HEK293 (cell line): ENCODE measurements at regions not wholly inside any gene's neighbourhood (a gene's known extent, or its start where the extent isn't known, plus 50 kb on each side); places are given as distances from the start of the nearest gene placed in this dataset.

Experiments
- TCF7L2 ChIP-seq: IDR thresholded peaks from 2 replicates; pipeline ENCODE4 v1.6.1; 2011; ENCODE audit warnings: low read depth, mild to moderate bottlenecking, inconsistent platforms, low read length, moderate library complexity, borderline replicate concordance
- ZNF530 ChIP-seq: fragments of 450-650 bp; formaldehyde crosslinking; IDR thresholded peaks from 2 replicates; pipeline ENCODE4 v1.5.1; 2016; ENCODE audit warnings: low read depth, missing biosample characterization, missing genetic modification characterization
- ZNF785 ChIP-seq: fragments of 450-650 bp; formaldehyde crosslinking; IDR thresholded peaks from 2 replicates; pipeline ENCODE4 v1.5.1; 2016; ENCODE audit warnings: missing biosample characterization, missing genetic modification characterization
- TF ChIP-seq, protein P1 (sequence below): fragments of 450-650 bp; formaldehyde crosslinking; IDR thresholded peaks from 2 replicates; pipeline ENCODE4 v1.5.1; 2016; ENCODE audit warnings: missing biosample characterization, missing genetic modification characterization

DNA sequence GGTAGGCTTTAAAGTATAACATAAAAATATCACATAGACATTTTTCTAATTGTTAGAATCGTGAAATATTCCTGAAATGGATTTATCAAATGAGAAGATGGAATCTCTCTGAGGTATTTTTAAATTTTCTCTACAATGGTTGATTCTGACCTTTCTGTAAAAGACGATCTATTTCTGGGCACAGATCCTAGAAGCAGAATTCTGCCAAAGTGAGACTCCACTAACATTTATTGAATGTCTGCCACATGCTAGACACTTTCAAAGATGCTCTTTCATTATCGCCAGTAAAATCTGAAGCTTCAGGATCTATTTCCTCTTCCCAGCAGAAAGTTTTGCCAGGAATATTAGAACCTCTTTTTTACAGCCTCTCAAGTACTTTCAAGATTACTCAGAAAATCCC lies 64.1 kb upstream of the TMEM45B start:
- TF ChIP-seq ZNF530 (tag by site-specific recombination), result no peak
- TF ChIP-seq, protein P1, sequence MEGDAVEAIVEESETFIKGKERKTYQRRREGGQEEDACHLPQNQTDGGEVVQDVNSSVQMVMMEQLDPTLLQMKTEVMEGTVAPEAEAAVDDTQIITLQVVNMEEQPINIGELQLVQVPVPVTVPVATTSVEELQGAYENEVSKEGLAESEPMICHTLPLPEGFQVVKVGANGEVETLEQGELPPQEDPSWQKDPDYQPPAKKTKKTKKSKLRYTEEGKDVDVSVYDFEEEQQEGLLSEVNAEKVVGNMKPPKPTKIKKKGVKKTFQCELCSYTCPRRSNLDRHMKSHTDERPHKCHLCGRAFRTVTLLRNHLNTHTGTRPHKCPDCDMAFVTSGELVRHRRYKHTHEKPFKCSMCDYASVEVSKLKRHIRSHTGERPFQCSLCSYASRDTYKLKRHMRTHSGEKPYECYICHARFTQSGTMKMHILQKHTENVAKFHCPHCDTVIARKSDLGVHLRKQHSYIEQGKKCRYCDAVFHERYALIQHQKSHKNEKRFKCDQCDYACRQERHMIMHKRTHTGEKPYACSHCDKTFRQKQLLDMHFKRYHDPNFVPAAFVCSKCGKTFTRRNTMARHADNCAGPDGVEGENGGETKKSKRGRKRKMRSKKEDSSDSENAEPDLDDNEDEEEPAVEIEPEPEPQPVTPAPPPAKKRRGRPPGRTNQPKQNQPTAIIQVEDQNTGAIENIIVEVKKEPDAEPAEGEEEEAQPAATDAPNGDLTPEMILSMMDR, result no peak
- no peak for TF ChIP-seq ZNF785
- no peak for TF ChIP-seq TCF7L2
